ENCODE measurements at regions not wholly inside any gene's neighbourhood (a gene's known extent, or its start where the extent isn't known, plus 50 kb on each side); places are given as distances from the start of the nearest gene placed in this dataset.

- Histone ChIP-seq H3K4me1 (no peaks in the 10 kb centered on the region), H3K27me3 (no peaks in the 10 kb centered on the region), H3K9me3 (no peaks in the 10 kb centered on the region), H3K36me3 (no peaks in the 10 kb centered on the region), H3K27ac (no peak overlapping the region), H3K4me3 (no peak overlapping the region)
- DNase-seq = no peak
- intact Hi-C loops (cut with DNase I) = no loop called here
- WGBS, 2 donors = 91% methylated on average over 1 of the region's 1 CpG
- TF ChIP-seq, protein P1, sequence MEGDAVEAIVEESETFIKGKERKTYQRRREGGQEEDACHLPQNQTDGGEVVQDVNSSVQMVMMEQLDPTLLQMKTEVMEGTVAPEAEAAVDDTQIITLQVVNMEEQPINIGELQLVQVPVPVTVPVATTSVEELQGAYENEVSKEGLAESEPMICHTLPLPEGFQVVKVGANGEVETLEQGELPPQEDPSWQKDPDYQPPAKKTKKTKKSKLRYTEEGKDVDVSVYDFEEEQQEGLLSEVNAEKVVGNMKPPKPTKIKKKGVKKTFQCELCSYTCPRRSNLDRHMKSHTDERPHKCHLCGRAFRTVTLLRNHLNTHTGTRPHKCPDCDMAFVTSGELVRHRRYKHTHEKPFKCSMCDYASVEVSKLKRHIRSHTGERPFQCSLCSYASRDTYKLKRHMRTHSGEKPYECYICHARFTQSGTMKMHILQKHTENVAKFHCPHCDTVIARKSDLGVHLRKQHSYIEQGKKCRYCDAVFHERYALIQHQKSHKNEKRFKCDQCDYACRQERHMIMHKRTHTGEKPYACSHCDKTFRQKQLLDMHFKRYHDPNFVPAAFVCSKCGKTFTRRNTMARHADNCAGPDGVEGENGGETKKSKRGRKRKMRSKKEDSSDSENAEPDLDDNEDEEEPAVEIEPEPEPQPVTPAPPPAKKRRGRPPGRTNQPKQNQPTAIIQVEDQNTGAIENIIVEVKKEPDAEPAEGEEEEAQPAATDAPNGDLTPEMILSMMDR (IDR thresholded peaks at IDR 0.05) = no peak
- TF ChIP-seq EP300 (IDR thresholded peaks at IDR 0.05) = no peak
- no peak for TF ChIP-seq POLR2A (IDR thresholded peaks at IDR 0.05)
- TF ChIP-seq POLR2AphosphoS5 (IDR thresholded peaks at IDR 0.05) = no peak
Measured at GRCh38 chr1:60458111-60458510, 384.5 kb upstream of the C1orf87 start.

DNA sequence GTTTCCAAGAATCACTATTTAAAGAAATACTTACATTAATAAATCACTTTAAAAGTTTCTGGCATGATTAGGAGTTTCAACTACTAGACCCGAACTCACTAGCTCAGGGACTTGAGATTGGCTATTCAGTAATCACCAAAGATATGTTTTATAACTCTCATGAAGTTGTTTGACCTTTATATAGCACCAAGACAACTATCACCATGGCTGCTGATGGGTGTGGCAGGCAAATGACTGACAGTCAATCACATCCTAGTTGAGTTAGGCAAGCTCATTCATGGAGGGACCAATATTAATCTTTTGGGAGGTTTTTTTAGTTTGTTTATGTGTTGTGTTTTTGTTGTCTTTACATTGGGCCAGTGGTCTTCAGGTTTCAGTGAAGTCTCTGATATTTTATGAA, 376.3 kb upstream of the C1orf87 start:
- no peak overlapping the region for H3K4me3 ChIP-seq
- no peak overlapping the region for H3K27ac ChIP-seq
- intact Hi-C loops (cut with DNase I) = no loop called here
- no peaks in the 10 kb centered on the region for H3K4me1 ChIP-seq
- WGBS, 2 donors = 12 to 58% methylated on average over 1 of the region's 1 CpG
- H3K36me3 ChIP-seq = no peaks in the 10 kb centered on the region
- DNase-seq = no peak
- H3K9me3 ChIP-seq = no peaks in the 10 kb centered on the region
- no peaks in the 10 kb centered on the region for H3K27me3 ChIP-seq
- no peak for TF ChIP-seq EP300 (IDR thresholded peaks at IDR 0.05)
- TF ChIP-seq POLR2A (IDR thresholded peaks at IDR 0.05) = no peak
- TF ChIP-seq, protein P1 (IDR thresholded peaks at IDR 0.05) = no peak
- no peak for TF ChIP-seq POLR2AphosphoS5 (IDR thresholded peaks at IDR 0.05)

DNA sequence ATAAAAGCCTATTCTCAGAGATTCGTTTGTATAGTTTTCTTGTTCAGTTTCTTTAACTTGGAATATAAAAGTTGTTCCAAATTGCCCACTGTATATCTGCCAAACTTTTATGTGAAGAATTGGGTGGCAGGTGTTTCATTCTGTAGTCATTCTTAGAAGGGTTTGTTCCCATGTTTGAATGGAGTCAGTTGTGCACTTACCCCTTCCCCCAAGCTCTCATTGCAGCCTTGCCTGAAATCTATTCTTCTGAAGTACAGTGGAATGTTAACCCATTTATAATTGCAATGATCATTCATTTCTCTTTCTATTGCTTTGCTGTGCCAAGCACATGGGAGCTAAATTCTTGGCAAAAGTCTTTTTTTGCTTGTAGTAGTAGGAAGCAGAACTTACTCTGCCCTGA, 375.3 kb upstream of the C1orf87 start:
- Histone ChIP-seq H3K27ac (no peak overlapping the region), H3K9me3 (no peaks in the 10 kb centered on the region), H3K36me3 (no peaks in the 10 kb centered on the region), H3K27me3 (no peaks in the 10 kb centered on the region), H3K4me1 (no peaks in the 10 kb centered on the region), H3K4me3 (no peak overlapping the region)
- intact Hi-C loops (cut with DNase I) = no loop called here
- 13 to 38% methylated on average over 1 of the region's 1 CpG for WGBS, 2 donors
- no peak for DNase-seq
- TF ChIP-seq POLR2A (IDR thresholded peaks at IDR 0.05) = no peak

DNA sequence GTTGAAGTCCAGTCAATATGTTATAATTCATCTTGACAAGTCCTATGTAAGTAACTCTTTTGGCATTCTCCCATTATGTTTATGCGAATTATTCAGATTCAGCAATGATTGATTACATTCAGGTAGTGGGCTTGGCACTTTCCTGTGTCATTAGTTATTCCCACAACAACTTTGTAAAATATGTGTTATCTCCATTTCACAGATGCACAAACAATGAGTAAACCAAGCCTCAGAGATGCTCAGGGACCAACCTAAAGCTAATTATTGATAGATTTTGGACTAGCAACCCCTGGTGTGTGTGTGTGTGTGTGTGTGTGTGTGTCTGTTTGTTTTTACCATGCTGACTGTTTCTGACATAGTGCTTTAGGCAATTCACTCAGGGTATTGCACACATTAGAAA, 371.1 kb upstream of the C1orf87 start:
- no peak overlapping the region for H3K27ac ChIP-seq
- H3K4me1 ChIP-seq = no peaks in the 10 kb centered on the region
- H3K4me3 ChIP-seq = no peak overlapping the region
- H3K36me3 ChIP-seq = no peaks in the 10 kb centered on the region
- no peak for DNase-seq
- no peaks in the 10 kb centered on the region for H3K9me3 ChIP-seq
- no peak for TF ChIP-seq POLR2A (IDR thresholded peaks at IDR 0.05)
- TF ChIP-seq, protein P1 (IDR thresholded peaks at IDR 0.05) = no peak
- TF ChIP-seq EP300 (IDR thresholded peaks at IDR 0.05) = no peak
- no peak for TF ChIP-seq POLR2AphosphoS5 (IDR thresholded peaks at IDR 0.05)
- intact Hi-C loops (cut with DNase I) = no loop called here
- H3K27me3 ChIP-seq = no peaks in the 10 kb centered on the region
- WGBS, 2 donors = 88 to 94% methylated on average over 1 of the region's 1 CpG

DNA sequence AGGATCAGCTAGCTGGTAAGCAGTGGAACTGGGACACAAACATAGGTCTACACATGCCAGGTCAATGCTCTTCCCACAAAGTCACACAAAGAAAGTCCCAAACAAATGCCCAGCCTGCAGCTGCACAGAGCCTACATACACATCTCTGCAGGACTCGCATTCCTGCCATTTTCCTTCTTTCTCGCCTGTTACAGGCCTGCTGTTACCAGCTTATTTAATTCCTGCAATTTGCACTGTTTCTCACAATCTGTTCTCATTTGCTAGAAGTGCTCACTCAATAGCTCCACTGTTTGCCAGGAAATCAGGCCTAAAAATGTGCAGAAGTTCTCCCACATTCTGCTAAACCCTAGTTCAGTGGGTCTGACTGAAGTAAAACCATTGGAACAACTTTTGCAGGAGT, 362.6 kb upstream of the C1orf87 start:
- Histone ChIP-seq H3K4me3 (no peak overlapping the region), H3K36me3 (no peaks in the 10 kb centered on the region), H3K4me1 (no peaks in the 10 kb centered on the region), H3K9me3 (peaks cover 0 to 6% (median 0%) of the 10 kb centered on the region in 4 donors), H3K27me3 (no peaks in the 10 kb centered on the region), H3K27ac (no peak overlapping the region)
- 91 to 94% methylated on average over 2 of the region's 2 CpGs for WGBS, 2 donors
- intact Hi-C loops (cut with DNase I) = no loop called here
- DNase-seq = no peak
- TF ChIP-seq, protein P1 (IDR thresholded peaks at IDR 0.05) = no peak
- TF ChIP-seq POLR2A (IDR thresholded peaks at IDR 0.05) = no peak
- no peak for TF ChIP-seq EP300 (IDR thresholded peaks at IDR 0.05)
- TF ChIP-seq POLR2AphosphoS5 (IDR thresholded peaks at IDR 0.05) = no peak
